BJ (cell line): ENCODE measurements at regions not wholly inside any gene's neighbourhood (a gene's known extent, or its start where the extent isn't known, plus 50 kb on each side); places are given as distances from the start of the nearest gene placed in this dataset. TPM values are rescaled to one million over a fixed set of nuclear protein-coding genes. Genes with fewer than 3 reads are reported as not detected.
"Not testable (repeated sequence)": the region's sequence is repeated elsewhere in the genome, so short reads cannot be mapped to it uniquely, and the experiment has no call there.

ENCODE experiments used
- CTCF ChIA-PET: fragments of 350-600 bp; formaldehyde crosslinking; extraction: SDS; loops from one replicate; lab custom pipeline; 2021; ENCODE audit warnings: antibody characterized with exemption, inconsistent platforms; lab: Yijun Ruan, JAX
- POLR2A ChIA-PET: fragments of 300-600 bp; sonication (Branson Sonifier 250); formaldehyde crosslinking; extraction: SDS; loops from one replicate; lab custom pipeline; 2021; ENCODE audit warnings: antibody characterized with exemption; lab: Charles Lee
- DNase-seq: peaks from one replicate; pipeline ENCODE4 v3.0.0-alpha.2; 2011; ENCODE audit warnings: low read depth
- H3K27me3 ChIP-seq: 2 replicates; pipeline ENCODE4 v1.6.0; 2011; ENCODE audit warnings: low read length; ENCODE audit not compliant: control insufficient read depth, insufficient read depth
- H3K36me3 ChIP-seq: 2 replicates; pipeline ENCODE4 v1.5.1; 2011; ENCODE audit warnings: low read length; ENCODE audit not compliant: control insufficient read depth, insufficient read depth
- H3K4me3 ChIP-seq: 2 replicates; pipeline ENCODE4 v1.5.1; 2011; ENCODE audit warnings: low read depth, mild to moderate bottlenecking, control low read depth, low read length
- CTCF ChIP-seq: IDR thresholded peaks from 2 replicates; pipeline ENCODE4 v1.5.1; 2011; ENCODE audit warnings: low read depth, mild to moderate bottlenecking, control low read depth, inconsistent platforms, low read length, moderate library complexity; ENCODE audit not compliant: insufficient read depth
- small RNA-seq: library from RNA; depleted of rRNA; stranded (forward); fragments of <200 nt; gene quantifications from one replicate; pipeline ENCODE3, GENCODE V24; 2012; ENCODE audit warnings: low replicate concordance, low read depth; ENCODE audit not compliant: insufficient read length

GRCh38 chr3:125915792-125916375 is 53.1 kb upstream of the ROPN1B start:
- DNase-seq: peak; percentile 93
- POLR2A ChIA-PET, H3K27me3 ChIP-seq, H3K36me3 ChIP-seq, CTCF ChIA-PET: not testable (repeated sequence)
- peak overlapping the region; percentile 64 for H3K4me3 ChIP-seq

- CTCF ChIA-PET: interaction anchor here (1.3 to 1.5 kb wide), 2 partner anchors 12 to 150 kb away, joined by 5 to 6 read pairs; no protein-coding TSS in a partner anchor
- H3K27me3 ChIP-seq: no peaks in the 10 kb centered on the region
- peak overlapping the region; percentile 80 for H3K4me3 ChIP-seq
- peak; percentile 73 for DNase-seq
- TF ChIP-seq CTCF: peak; percentile 38
- no peaks in the 10 kb centered on the region for H3K36me3 ChIP-seq
- POLR2A ChIA-PET: no interaction called here
Measured at GRCh38 chr3:125916376-125916978, 52.5 kb upstream of the ROPN1B start.

DNA sequence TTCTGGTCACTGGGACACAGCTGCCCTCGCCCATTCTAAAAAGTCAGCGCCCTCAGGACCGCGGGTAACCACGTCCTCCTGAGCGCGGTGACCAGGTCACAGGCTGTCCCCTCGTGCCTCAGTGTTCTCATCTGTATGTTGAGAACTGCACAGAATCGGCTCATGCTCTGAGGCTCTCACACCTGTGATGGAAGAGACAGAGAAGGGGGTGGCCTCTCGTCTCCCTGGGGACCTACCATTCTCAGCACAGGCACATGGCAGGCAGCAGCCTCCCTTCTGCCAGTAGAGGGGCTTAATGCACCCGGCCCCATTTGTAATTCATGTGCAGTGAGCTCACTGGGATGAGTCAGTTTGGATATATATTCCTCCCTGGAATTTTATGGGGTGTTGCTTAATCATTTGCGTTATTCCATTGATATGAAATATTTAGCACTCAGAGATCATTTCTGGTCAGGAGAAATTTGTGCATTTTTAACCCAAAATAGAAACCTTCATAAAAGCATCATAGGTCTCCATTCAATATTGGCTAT is 51.9 kb upstream of the ROPN1B start:
- CTCF ChIA-PET: interaction anchor here (1.3 to 1.5 kb wide), 2 partner anchors 12 to 151 kb away, joined by 5 to 6 read pairs; no protein-coding TSS in a partner anchor
- H3K4me3 ChIP-seq: peak overlapping the region; percentile 80
- POLR2A ChIA-PET, H3K27me3 ChIP-seq, DNase-seq, H3K36me3 ChIP-seq: not testable (repeated sequence)
- TF ChIP-seq CTCF: 0 out of 2 replicates have a peak, but pooled peaks have one; percentile 16

GRCh38 chr3:125918024-125918423 is 51.0 kb upstream of the ROPN1B start:
- DNase-seq, POLR2A ChIA-PET, H3K4me3 ChIP-seq, H3K36me3 ChIP-seq, H3K27me3 ChIP-seq: not testable (repeated sequence)
- CTCF ChIA-PET: interaction anchor here (1.5 to 3.1 kb wide), 2 partner anchors 11 kb away, joined by 5 to 10 read pairs; no protein-coding TSS in a partner anchor

DNA sequence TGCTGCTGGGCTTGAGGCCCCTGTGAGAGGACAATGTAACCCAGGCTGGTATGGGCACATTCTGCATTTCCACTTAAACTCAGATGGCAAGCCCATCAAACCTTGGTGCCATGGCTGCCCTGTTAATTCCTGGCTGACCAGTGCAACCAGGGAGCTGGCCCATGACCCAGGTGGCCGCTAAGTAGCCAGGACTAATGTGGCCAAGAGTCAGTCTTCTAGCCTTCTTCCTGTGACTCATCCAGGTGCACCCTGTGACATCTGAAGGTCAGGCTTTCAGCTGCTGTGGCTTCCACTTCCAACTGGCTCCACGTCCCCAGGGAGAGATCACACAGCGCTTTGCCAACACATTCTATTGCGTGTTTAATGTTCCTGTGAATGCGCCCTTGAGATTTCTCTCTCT is 50.5 kb upstream of the ROPN1B start:
- H3K4me3 ChIP-seq, DNase-seq, H3K27me3 ChIP-seq, H3K36me3 ChIP-seq, POLR2A ChIA-PET: not testable (repeated sequence)
- CTCF ChIA-PET: interaction anchor here (3.1 kb wide), 1 partner anchor 11 kb away, joined by 10 read pairs; no protein-coding TSS in a partner anchor

- H3K27me3 ChIP-seq, DNase-seq, H3K36me3 ChIP-seq, H3K4me3 ChIP-seq, POLR2A ChIA-PET: not testable (repeated sequence)
- CTCF ChIA-PET: interaction anchor here (3.1 kb wide), 1 partner anchor 10 kb away, joined by 10 read pairs; no protein-coding TSS in a partner anchor
Measured at GRCh38 chr3:125918866-125919265, 50.1 kb upstream of the ROPN1B start.

Small RNA genes in the stretch of these regions (small RNA-seq; reads per million reads assigned to genes)
- gene AC092902.1: not detected
- gene AF186996.2: not detected
- gene AF186996.3: not detected
- not detected for gene MIR548I1
- not detected for gene SNRPCP11
